ENCODE measurements at regions not wholly inside any gene's neighbourhood (a gene's known extent, or its start where the extent isn't known, plus 50 kb on each side); places are given as distances from the start of the nearest gene placed in this dataset.

GRCh38 chr4:135365065-135365464, 1163.5 kb upstream of the PABPC4L start:
- TF ChIP-seq CTCF (conservative IDR thresholded peaks at IDR 0.05; ENCODE audit: low read depth in 2 of 2) (no peak), POLR2AphosphoS5 (IDR thresholded peaks at IDR 0.05; ENCODE audit: low read depth) (no peak), STAT1 (IDR thresholded peaks at IDR 0.05; ENCODE audit: unreplicated experiment) (no peak), EZH2phosphoT487 (IDR thresholded peaks at IDR 0.05; ENCODE audit: unreplicated experiment) (no peak), EZH2 (IDR thresholded peaks at IDR 0.05; ENCODE audit: low read depth, unreplicated experiment) (no peak), REST (IDR thresholded peaks at IDR 0.05; ENCODE audit: unreplicated experiment) (no peak), NANOG (IDR thresholded peaks at IDR 0.05; ENCODE audit: borderline replicate concordance) (no peak), CREB1 (CRISPR knock-in tag; IDR thresholded peaks at IDR 0.05; ENCODE audit: low read depth) (no peak), ZNF114 (CRISPR knock-in tag; IDR thresholded peaks at IDR 0.05) (no peak), ZNF331 (CRISPR knock-in tag; IDR thresholded peaks at IDR 0.05; ENCODE audit: low read depth) (no peak)
